IMR-90 (cell line): ENCODE measurements at regions not wholly inside any gene's neighbourhood (a gene's known extent, or its start where the extent isn't known, plus 50 kb on each side); places are given as distances from the start of the nearest gene placed in this dataset.

ENCODE experiments used
- ATAC-seq: fragments of 200-7000 bp; cut with Tn5 transposase; 2 replicates; pipeline ENCODE4 v1.9.1; 2020; ENCODE audit warnings: low read depth, mild to moderate bottlenecking, moderate library complexity
- BruUV-seq: library from RNA; stranded (reverse); fragments of 400-500 nt; replicated peaks from 2 replicates; lab custom pipeline; 2021; lab: Mats Ljungman, UMichigan
- CTCF ChIA-PET: fragments of 300-600 bp; formaldehyde crosslinking; extraction: SDS; loops from one replicate; lab custom pipeline; 2021; ENCODE audit warnings: antibody characterized with exemption; lab: Yijun Ruan, JAX
- POLR2A ChIA-PET: fragments of 300-600 bp; sonication (Branson Sonifier 250); formaldehyde crosslinking; loops from one replicate; lab custom pipeline; 2022; ENCODE audit warnings: antibody characterized with exemption; ENCODE audit not compliant: unreplicated experiment; lab: Charles Lee
- DNase-seq: peaks from one replicate; pipeline ENCODE4 v3.0.0; 2013
- H2AFZ ChIP-seq: replicated peaks from 2 replicates; pipeline ENCODE3; 2013; ENCODE audit warnings: low read length, mild to moderate bottlenecking; ENCODE audit not compliant: poor library complexity
- H2AK5ac ChIP-seq: 2 replicates; pipeline ENCODE4 v1.6.1; 2013; ENCODE audit warnings: low read depth, low read length, inconsistent platforms
- H2AK9ac ChIP-seq: replicated peaks from 2 replicates; pipeline ENCODE3; 2013; ENCODE audit warnings: mild to moderate bottlenecking, low read depth, low read length, moderate library complexity; ENCODE audit not compliant: poor library complexity
- H2BK120ac ChIP-seq: 2 replicates; pipeline ENCODE4 v1.6.1; 2013; ENCODE audit warnings: low read depth, low read length, inconsistent platforms
- H2BK15ac ChIP-seq: 3 replicates; pipeline ENCODE4 v1.6.1; 2013; ENCODE audit warnings: low read depth, low read length, inconsistent platforms
- H2BK20ac ChIP-seq: 2 replicates; pipeline ENCODE4 v1.6.1; 2013; ENCODE audit warnings: low read depth, mild to moderate bottlenecking, inconsistent platforms, low read length, moderate library complexity
- H2BK5ac ChIP-seq: 2 replicates; pipeline ENCODE4 v1.6.1; 2013; ENCODE audit warnings: mild to moderate bottlenecking, low read depth, low read length, inconsistent platforms; ENCODE audit not compliant: poor library complexity, severe bottlenecking
- H3K14ac ChIP-seq: replicated peaks from 2 replicates; pipeline ENCODE4 v1.6.1; 2013; ENCODE audit warnings: low read depth, low read length, inconsistent platforms
- H3K18ac ChIP-seq: 2 replicates; pipeline ENCODE4 v1.6.1; 2013; ENCODE audit warnings: low read depth, low read length, control low read depth
- H3K23ac ChIP-seq: 2 replicates; pipeline ENCODE4 v1.6.1; 2013; ENCODE audit warnings: low read depth, low read length, inconsistent platforms
- H3K27ac ChIP-seq: 2 replicates; pipeline ENCODE4 v1.5.1; 2013; ENCODE audit warnings: mild to moderate bottlenecking, control low read depth, low read length; ENCODE audit not compliant: insufficient read depth
- H3K27me3 ChIP-seq: 2 replicates; pipeline ENCODE4 v1.6.1; 2013; ENCODE audit warnings: low read length; ENCODE audit not compliant: control insufficient read depth, insufficient read depth
- H3K36me3 ChIP-seq: 2 replicates; pipeline ENCODE4 v1.6.1; 2013; ENCODE audit warnings: low read length, mixed read lengths; ENCODE audit not compliant: control insufficient read depth, insufficient read depth
- H3K4ac ChIP-seq: 2 replicates; pipeline ENCODE4 v1.6.1; 2013; ENCODE audit warnings: low read depth, low read length, inconsistent platforms
- H3K4me1 ChIP-seq: 2 replicates; pipeline ENCODE4 v1.6.1; 2013; ENCODE audit warnings: low read length, mixed read lengths; ENCODE audit not compliant: control insufficient read depth, insufficient read depth
- H3K4me2 ChIP-seq: 2 replicates; pipeline ENCODE4 v1.6.1; 2013; ENCODE audit warnings: low read depth, mild to moderate bottlenecking, control low read depth, low read length, moderate library complexity
- H3K4me3 ChIP-seq: 2 replicates; pipeline ENCODE4 v1.5.1; 2013; ENCODE audit warnings: low read depth, mild to moderate bottlenecking, control low read depth, low read length, moderate library complexity; ENCODE audit not compliant: insufficient read depth
- H3K56ac ChIP-seq: 2 replicates; pipeline ENCODE4 v1.6.1; 2013; ENCODE audit warnings: low read length, inconsistent platforms; ENCODE audit not compliant: insufficient read depth; ENCODE audit errors: extremely low read depth
- H3K79me1 ChIP-seq, 2 experiments: 2 replicates each; pipeline ENCODE4 v1.6.1; 2013; ENCODE audit warnings: low read length in 2 of 2, inconsistent platforms in 1 of 2, low read depth in 1 of 2
- H3K9ac ChIP-seq: 2 replicates; pipeline ENCODE4 v1.6.1; 2013; ENCODE audit warnings: low read depth, low read length, control low read depth
- H3K9me1 ChIP-seq: 2 replicates; pipeline ENCODE4 v1.6.1; 2013; ENCODE audit warnings: low read length, inconsistent platforms; ENCODE audit not compliant: insufficient read depth
- H3K9me3 ChIP-seq: 2 replicates; pipeline ENCODE4 v1.6.1; 2013; ENCODE audit warnings: low read length; ENCODE audit not compliant: control insufficient read depth, insufficient read depth
- H4K20me1 ChIP-seq: 2 replicates; pipeline ENCODE4 v1.6.1; 2013; ENCODE audit warnings: low read length, inconsistent platforms; ENCODE audit not compliant: insufficient read depth
- H4K5ac ChIP-seq: 2 replicates; pipeline ENCODE4 v1.6.1; 2013; ENCODE audit warnings: mild to moderate bottlenecking, low read depth, low read length, control low read depth
- H4K8ac ChIP-seq, 2 experiments: 2 replicates each; pipeline ENCODE4 v1.6.1; 2013; ENCODE audit warnings: low read depth in 2 of 2, low read length in 2 of 2, control low read depth in 1 of 2, inconsistent platforms in 1 of 2
- H4K91ac ChIP-seq: 2 replicates; pipeline ENCODE4 v1.6.1; 2013; ENCODE audit warnings: low read depth, low read length, inconsistent platforms; ENCODE audit not compliant: insufficient read depth
- BHLHE40 ChIP-seq: fragments of 150-350 bp; IDR thresholded peaks from 2 replicates; pipeline ENCODE4 v1.6.1; 2016; ENCODE audit warnings: mild to moderate bottlenecking, low read depth, low read length
- CEBPB ChIP-seq: IDR thresholded peaks from 2 replicates; pipeline ENCODE4 v1.6.1; 2012; ENCODE audit warnings: low read depth, low read length, improper control_type of control experiment
- CHD1 ChIP-seq: IDR thresholded peaks from 2 replicates; pipeline ENCODE4 v1.6.1; 2012; ENCODE audit warnings: low read depth, low read length, improper control_type of control experiment
- FOS ChIP-seq: fragments of 150-350 bp; IDR thresholded peaks from 2 replicates; pipeline ENCODE4 v1.6.1; 2016; ENCODE audit warnings: low read depth, low read length
- MAFK ChIP-seq: IDR thresholded peaks from 2 replicates; pipeline ENCODE4 v1.6.1; 2012; ENCODE audit warnings: low read depth, low read length, improper control_type of control experiment
- MAZ ChIP-seq: IDR thresholded peaks from 2 replicates; pipeline ENCODE4 v1.6.1; 2012; ENCODE audit warnings: low read depth, mild to moderate bottlenecking, low read length, improper control_type of control experiment, moderate library complexity, borderline replicate concordance
- MXI1 ChIP-seq: IDR thresholded peaks from 2 replicates; pipeline ENCODE4 v1.6.1; 2012; ENCODE audit warnings: low read depth, mild to moderate bottlenecking, low read length, moderate library complexity, borderline replicate concordance
- POLR2A ChIP-seq: IDR thresholded peaks from 2 replicates; pipeline ENCODE4 v1.6.1; 2012; ENCODE audit warnings: mild to moderate bottlenecking, low read depth, low read length
- RAD21 ChIP-seq: IDR thresholded peaks from 2 replicates; pipeline ENCODE4 v1.6.1; 2012; ENCODE audit warnings: low read length, improper control_type of control experiment
- RFX5 ChIP-seq: IDR thresholded peaks from 2 replicates; pipeline ENCODE4 v1.8.0; 2012; ENCODE audit warnings: low read depth, mild to moderate bottlenecking, low read length, moderate library complexity
- WGBS, 2 experiments: methylation state at CpG; one replicate each; pipeline versions ENCODE4 v1.1.5 to v1.1.7; 2013; ENCODE audit warnings: missing lambda C conversion rate in 2 of 2; ENCODE audit not compliant: insufficient read length in 1 of 2; ENCODE audit errors: extremely low coverage in 2 of 2; 5-methylcytosine and 5-hydroxymethylcytosine counted together
- dilution Hi-C: fragments of 300-500 bp; cut with HindIII; formaldehyde crosslinking; loops from one replicate; pipeline ENCODE4 v1.14.3; 2018; ENCODE audit warnings: low sequenced_read_pairs; ENCODE audit not compliant: unreplicated experiment
- in situ Hi-C: fragments of 300-500 bp; cut with MboI; formaldehyde crosslinking; loops from 3 replicates; pipeline ENCODE4 v1.14.3; 2019; ENCODE audit warnings: low sequenced_read_pairs, inconsistent platforms, mixed read lengths
- intact Hi-C: fragments of 100-400 bp; cut with micrococcal nuclease; formaldehyde crosslinking; loops from 2 replicates; pipeline ENCODE4 v1.10.0; 2022
- TF ChIP-seq, protein P1 (sequence below): fragments of 150-350 bp; IDR thresholded peaks from 2 replicates; pipeline ENCODE4 v1.6.1; 2016; ENCODE audit warnings: low read depth, mild to moderate bottlenecking, low read length, moderate library complexity, borderline replicate concordance
- TF ChIP-seq, protein P2 (sequence below): fragments of 150-350 bp; IDR thresholded peaks from 2 replicates; pipeline ENCODE4 v1.6.1; 2017; ENCODE audit warnings: mild to moderate bottlenecking, antibody characterized with exemption, low read length, low read depth

DNA sequence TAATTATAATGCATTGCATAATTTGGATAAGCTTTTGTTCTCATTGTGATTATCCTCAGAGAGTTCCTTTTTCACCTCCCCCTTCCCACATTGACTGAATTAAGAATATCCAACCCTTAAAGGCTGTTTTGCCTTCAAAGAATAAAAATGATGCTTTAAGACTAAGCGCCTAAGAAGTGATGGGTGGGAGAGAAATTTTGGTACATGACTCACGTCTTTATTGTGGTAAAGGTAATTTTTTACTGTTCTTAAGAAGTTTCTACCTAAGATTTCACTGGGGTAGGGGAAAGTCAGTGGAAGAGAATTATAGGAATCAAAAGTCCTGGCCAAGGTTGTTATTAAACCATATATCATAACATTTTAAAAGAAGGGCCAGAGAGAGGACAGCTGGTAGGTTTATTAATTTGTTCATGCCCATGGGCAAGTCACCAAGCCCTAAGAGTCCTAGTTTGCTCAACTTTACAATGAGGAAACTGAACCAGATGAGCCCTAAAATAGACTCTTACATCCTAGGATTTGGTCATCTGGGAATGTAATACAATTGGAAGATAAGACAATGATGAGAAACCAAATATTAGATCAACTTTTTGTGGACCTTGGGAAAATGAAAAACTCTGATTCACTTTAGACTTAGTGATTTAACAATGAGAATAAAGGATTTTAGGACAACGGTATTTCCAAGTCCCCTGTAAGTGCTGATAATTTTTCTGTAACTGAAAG lies 101.1 kb upstream of the RASGRP1 start:
- intact Hi-C loops, result loop anchor here (5.0 kb wide), 1 partner anchor 78 kb away; no protein-coding TSS in a partner anchor
- no peak overlapping the region for H2AFZ ChIP-seq
- dilution Hi-C loops, result no loop called here
- H3K14ac ChIP-seq, result no peak overlapping the region
- no peak overlapping the region for H3K23ac ChIP-seq
- H3K4me3 ChIP-seq, result no peak overlapping the region
- H2BK15ac ChIP-seq, result no peak overlapping the region
- ChIA-PET CTCF (no interaction called here), POLR2A (no interaction called here)
- peaks cover 58% of the 10 kb centered on the region for H3K27me3 ChIP-seq
- H3K4me1 ChIP-seq, result no peaks in the 10 kb centered on the region
- DNase-seq (no peak), ATAC-seq (no peak)
- no peak overlapping the region for H2AK5ac ChIP-seq
- H3K56ac ChIP-seq, result no peak overlapping the region
- in situ Hi-C loops, result loop anchor here (10.0 to 25.0 kb wide), 2 partner anchors 478 to 671 kb away; no protein-coding TSS in a partner anchor
- no peaks in the 10 kb centered on the region for H3K36me3 ChIP-seq
- no peak overlapping the region for H2BK120ac ChIP-seq
- no peak overlapping the region for H2BK5ac ChIP-seq
- H3K4me2 ChIP-seq, result no peak overlapping the region
- no peak overlapping the region for H4K8ac ChIP-seq
- no peak overlapping the region for H3K9ac ChIP-seq
- H2BK20ac ChIP-seq, result no peak overlapping the region
- no peaks in the 10 kb centered on the region for H3K9me3 ChIP-seq
- no peak overlapping the region for H4K91ac ChIP-seq
- H3K27ac ChIP-seq, result no peak overlapping the region
- no peak overlapping the region for H2AK9ac ChIP-seq
- WGBS, 2 experiments, result no CpG with 5 or more reads among the region's 3 CpGs
- no TSS peak for BruUV-seq
- no peaks in the 10 kb centered on the region for H3K9me1 ChIP-seq
- no peak overlapping the region for H3K18ac ChIP-seq
- TF ChIP-seq RFX5 (no peak), BHLHE40 (no peak), CEBPB (no peak), CHD1 (no peak), MAZ (no peak), FOS (no peak), MXI1 (no peak), MAFK (no peak), POLR2A (no peak), RAD21 (no peak)
- TF ChIP-seq, protein P1, sequence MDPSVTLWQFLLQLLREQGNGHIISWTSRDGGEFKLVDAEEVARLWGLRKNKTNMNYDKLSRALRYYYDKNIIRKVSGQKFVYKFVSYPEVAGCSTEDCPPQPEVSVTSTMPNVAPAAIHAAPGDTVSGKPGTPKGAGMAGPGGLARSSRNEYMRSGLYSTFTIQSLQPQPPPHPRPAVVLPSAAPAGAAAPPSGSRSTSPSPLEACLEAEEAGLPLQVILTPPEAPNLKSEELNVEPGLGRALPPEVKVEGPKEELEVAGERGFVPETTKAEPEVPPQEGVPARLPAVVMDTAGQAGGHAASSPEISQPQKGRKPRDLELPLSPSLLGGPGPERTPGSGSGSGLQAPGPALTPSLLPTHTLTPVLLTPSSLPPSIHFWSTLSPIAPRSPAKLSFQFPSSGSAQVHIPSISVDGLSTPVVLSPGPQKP, result no peak
- TF ChIP-seq, protein P2, sequence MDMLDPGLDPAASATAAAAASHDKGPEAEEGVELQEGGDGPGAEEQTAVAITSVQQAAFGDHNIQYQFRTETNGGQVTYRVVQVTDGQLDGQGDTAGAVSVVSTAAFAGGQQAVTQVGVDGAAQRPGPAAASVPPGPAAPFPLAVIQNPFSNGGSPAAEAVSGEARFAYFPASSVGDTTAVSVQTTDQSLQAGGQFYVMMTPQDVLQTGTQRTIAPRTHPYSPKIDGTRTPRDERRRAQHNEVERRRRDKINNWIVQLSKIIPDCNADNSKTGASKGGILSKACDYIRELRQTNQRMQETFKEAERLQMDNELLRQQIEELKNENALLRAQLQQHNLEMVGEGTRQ, result no peak
- no peak overlapping the region for H4K5ac ChIP-seq
- H3K79me1 ChIP-seq, result no peaks in the 10 kb centered on the region
- no peaks in the 10 kb centered on the region for H4K20me1 ChIP-seq
- H3K4ac ChIP-seq, result no peak overlapping the region
